ENCODE measurements at regions not wholly inside any gene's neighbourhood (a gene's known extent, or its start where the extent isn't known, plus 50 kb on each side); places are given as distances from the start of the nearest gene placed in this dataset.
"Not testable (repeated sequence)": the region's sequence is repeated elsewhere in the genome, so short reads cannot be mapped to it uniquely, and the experiment has no call there.

- DNase-seq, result no peak
Observed at GRCh38 chr1:212495766-212496494, 63.2 kb downstream of the NENF start.

GRCh38 chr1:212496682-212497081, 64.0 kb downstream of the NENF start:
- no peak for DNase-seq

- DNase-seq, result no peak
Observed at GRCh38 chr1:212497553-212497952, 64.8 kb downstream of the NENF start.

- no peak for DNase-seq
Observed at GRCh38 chr1:212498283-212499040, 65.7 kb downstream of the NENF start.

- no peak for DNase-seq
Observed at GRCh38 chr1:212500351-212500750, 67.6 kb downstream of the NENF start.

- no peak for DNase-seq
Observed at GRCh38 chr1:212500983-212501382, 68.3 kb downstream of the NENF start.

- DNase-seq, result no peak
Observed at GRCh38 chr1:212503714-212504113, 71.0 kb downstream of the NENF start.

GRCh38 chr1:212504171-212504803, 71.6 kb downstream of the NENF start:
- no peak for DNase-seq

- DNase-seq, result no peak
Observed at GRCh38 chr1:212506666-212507065, 73.9 kb downstream of the NENF start.

- DNase-seq, result no peak
Observed at GRCh38 chr1:212507369-212507768, 74.6 kb downstream of the NENF start.

GRCh38 chr1:212512816-212513559, 80.3 kb downstream of the NENF start:
- peak; percentile 17 for DNase-seq

- no peak for DNase-seq
Observed at GRCh38 chr1:212513586-212513985, 80.9 kb downstream of the NENF start.

GRCh38 chr1:212514056-212514614, 81.4 kb downstream of the NENF start:
- peak; percentile 57 for DNase-seq

- peak; percentile 38 for DNase-seq
Observed at GRCh38 chr1:212514782-212515181, 82.1 kb downstream of the NENF start.

- DNase-seq, result no peak
Observed at GRCh38 chr1:212515329-212515760, 82.6 kb downstream of the NENF start.

GRCh38 chr1:212516012-212516411, 83.3 kb downstream of the NENF start:
- not testable (repeated sequence) for DNase-seq

- peak; percentile 62 for DNase-seq
Observed at GRCh38 chr1:212518188-212519054, 85.7 kb downstream of the NENF start.

- no peak for DNase-seq
Observed at GRCh38 chr1:212519131-212519530, 86.4 kb downstream of the NENF start.

- no peak for DNase-seq
Observed at GRCh38 chr1:212520299-212520698, 87.6 kb downstream of the NENF start.

- no peak for DNase-seq
Observed at GRCh38 chr1:212520746-212521145, 87.8 kb upstream of the ATF3 start.

All from renal pelvis (tissue), 1 donor.